Erythroblast (primary cell): ENCODE measurements at regions not wholly inside any gene's neighbourhood (a gene's known extent, or its start where the extent isn't known, plus 50 kb on each side); places are given as distances from the start of the nearest gene placed in this dataset.
A peak's percentile ranks its signal among the peaks of the same experiment; 100 is the strongest.

Experiments
- DNase-seq, 2 experiments: peaks; one replicate each; lab custom pipeline; 2025; lab: John Stamatoyannopoulos, UW
- GATA1 ChIP-seq: IDR thresholded peaks from 2 replicates; pipeline ENCODE4 v1.6.1; 2011; ENCODE audit warnings: low read depth, mild to moderate bottlenecking, control low read depth, low read length, moderate library complexity
- POLR2A ChIP-seq: IDR thresholded peaks from 2 replicates; pipeline ENCODE4 v1.6.1; 2011; ENCODE audit warnings: mild to moderate bottlenecking, low read length

- no peak for DNase-seq
- TF ChIP-seq GATA1 (no peak), POLR2A (no peak)
Measured at GRCh38 chr6:126537061-126537816, 197.3 kb downstream of the CENPW start.

GRCh38 chr6:126539022-126539421 is 199.1 kb downstream of the CENPW start:
- no peak for TF ChIP-seq POLR2A
- DNase-seq: peak in 1 of 2 experiments; percentile 14

GRCh38 chr6:126540161-126540560 is 200.2 kb downstream of the CENPW start:
- TF ChIP-seq POLR2A (no peak), GATA1 (no peak)
- no peak for DNase-seq

GRCh38 chr6:126541806-126542491 is 202.0 kb downstream of the CENPW start:
- no peak for DNase-seq
- no peak for TF ChIP-seq POLR2A
- no peak for TF ChIP-seq GATA1

- TF ChIP-seq POLR2A (no peak), GATA1 (no peak)
- no peak for DNase-seq
Measured at GRCh38 chr6:126546541-126547120, 206.7 kb downstream of the CENPW start.

GRCh38 chr6:126548300-126548699 is 208.4 kb downstream of the CENPW start:
- no peak for TF ChIP-seq GATA1
- no peak for DNase-seq

- TF ChIP-seq POLR2A: no peak
- no peak for TF ChIP-seq GATA1
Measured at GRCh38 chr6:126550323-126550722, 210.4 kb downstream of the CENPW start.

GRCh38 chr6:126551832-126552231 is 211.9 kb downstream of the CENPW start:
- TF ChIP-seq GATA1 (no peak), POLR2A (no peak)
- no peak for DNase-seq

More at GRCh38 chr6:126550323-126550722, 210.4 kb downstream of the CENPW start:
- no peak for DNase-seq

- TF ChIP-seq GATA1 (no peak), POLR2A (no peak)
Measured at GRCh38 chr6:126553854-126554253, 213.9 kb downstream of the CENPW start.

GRCh38 chr6:126570507-126570906 is 230.6 kb downstream of the CENPW start:
- no peak for DNase-seq
- TF ChIP-seq GATA1: no peak
- TF ChIP-seq POLR2A: no peak

More at GRCh38 chr6:126553854-126554253, 213.9 kb downstream of the CENPW start:
- DNase-seq: no peak

GRCh38 chr6:126574301-126574700 is 234.4 kb downstream of the CENPW start:
- no peak for DNase-seq
- TF ChIP-seq POLR2A: no peak
- no peak for TF ChIP-seq GATA1

- no peak for DNase-seq
- TF ChIP-seq GATA1 (no peak), POLR2A (no peak)
Measured at GRCh38 chr6:126581316-126581715, 241.4 kb downstream of the CENPW start.

GRCh38 chr6:126600258-126600916 is 260.5 kb downstream of the CENPW start:
- DNase-seq: no peak

GRCh38 chr6:126603410-126603809 is 263.5 kb downstream of the CENPW start:
- TF ChIP-seq GATA1 (no peak), POLR2A (no peak)
- DNase-seq: no peak

More at GRCh38 chr6:126600258-126600916, 260.5 kb downstream of the CENPW start:
- TF ChIP-seq GATA1: no peak
- TF ChIP-seq POLR2A: no peak
